Skin of body (tissue), 1 donor: ENCODE measurements at regions not wholly inside any gene's neighbourhood (a gene's known extent, or its start where the extent isn't known, plus 50 kb on each side); places are given as distances from the start of the nearest gene placed in this dataset.
A peak's percentile ranks its signal among the peaks of the same experiment; 100 is the strongest.

Experiments
- DNase-seq: peaks from one replicate; lab custom pipeline; 2025; lab: John Stamatoyannopoulos, UW

DNA sequence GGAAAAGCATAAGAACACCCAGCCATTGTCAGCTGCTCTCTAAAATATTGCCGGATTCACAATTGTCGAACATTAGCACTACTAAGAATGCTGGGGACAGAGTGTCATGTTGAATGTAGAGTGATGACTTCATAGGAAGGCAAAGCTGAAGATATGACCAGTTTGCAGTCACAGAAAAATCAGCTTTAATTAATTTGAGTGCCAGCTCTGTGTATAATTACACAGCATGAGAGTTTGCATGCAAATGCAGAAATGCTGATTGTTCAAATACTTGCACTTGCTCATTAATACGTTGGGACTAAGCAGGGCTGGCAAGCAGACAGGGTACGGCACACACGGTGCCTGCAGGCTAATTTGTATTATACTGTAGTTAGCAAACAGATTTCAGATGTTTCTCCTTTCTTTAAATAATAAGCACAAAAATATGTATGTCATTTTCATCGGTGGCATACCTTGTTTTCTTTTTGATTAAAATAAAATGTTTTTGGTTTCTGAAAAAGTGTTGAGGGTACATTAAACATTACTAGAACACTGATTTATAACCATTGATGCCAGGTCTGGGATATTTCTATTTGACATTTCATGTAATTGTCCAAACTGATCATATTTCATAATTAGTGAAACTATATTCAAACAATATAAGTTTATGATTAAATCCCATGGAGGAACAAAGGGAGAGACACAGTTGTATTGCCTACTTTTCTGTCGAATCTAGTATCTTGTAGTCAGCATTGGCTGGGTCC lies 99.8 kb upstream of the ADGRL2 start:
- peak; percentile 59 for DNase-seq

- no peak for DNase-seq
Observed at GRCh38 chr1:81699234-81699633, 101.5 kb upstream of the ADGRL2 start.

DNA sequence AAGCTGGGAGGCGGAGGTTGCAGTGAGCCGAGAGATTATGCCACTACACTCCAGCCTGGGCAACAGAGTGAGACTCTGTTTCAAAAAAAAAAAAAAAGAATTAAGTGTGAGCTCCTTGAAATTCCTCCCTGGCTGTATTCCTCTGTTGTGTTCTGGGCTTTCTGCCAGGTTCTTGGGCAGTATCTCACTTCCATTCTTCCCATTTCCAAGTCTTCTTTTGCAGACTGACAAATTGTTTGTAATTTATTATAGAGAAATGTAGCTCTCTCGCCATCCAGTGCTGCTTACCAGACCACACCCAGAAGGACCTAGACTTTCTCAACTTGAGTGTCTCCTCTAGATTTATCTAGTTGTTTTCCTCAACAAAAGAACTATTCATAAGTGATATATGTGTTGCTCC lies 105.0 kb upstream of the ADGRL2 start:
- peak; percentile 12 for DNase-seq

GRCh38 chr1:81693316-81693715 lies 107.4 kb upstream of the ADGRL2 start:
- DNase-seq: no peak

DNA sequence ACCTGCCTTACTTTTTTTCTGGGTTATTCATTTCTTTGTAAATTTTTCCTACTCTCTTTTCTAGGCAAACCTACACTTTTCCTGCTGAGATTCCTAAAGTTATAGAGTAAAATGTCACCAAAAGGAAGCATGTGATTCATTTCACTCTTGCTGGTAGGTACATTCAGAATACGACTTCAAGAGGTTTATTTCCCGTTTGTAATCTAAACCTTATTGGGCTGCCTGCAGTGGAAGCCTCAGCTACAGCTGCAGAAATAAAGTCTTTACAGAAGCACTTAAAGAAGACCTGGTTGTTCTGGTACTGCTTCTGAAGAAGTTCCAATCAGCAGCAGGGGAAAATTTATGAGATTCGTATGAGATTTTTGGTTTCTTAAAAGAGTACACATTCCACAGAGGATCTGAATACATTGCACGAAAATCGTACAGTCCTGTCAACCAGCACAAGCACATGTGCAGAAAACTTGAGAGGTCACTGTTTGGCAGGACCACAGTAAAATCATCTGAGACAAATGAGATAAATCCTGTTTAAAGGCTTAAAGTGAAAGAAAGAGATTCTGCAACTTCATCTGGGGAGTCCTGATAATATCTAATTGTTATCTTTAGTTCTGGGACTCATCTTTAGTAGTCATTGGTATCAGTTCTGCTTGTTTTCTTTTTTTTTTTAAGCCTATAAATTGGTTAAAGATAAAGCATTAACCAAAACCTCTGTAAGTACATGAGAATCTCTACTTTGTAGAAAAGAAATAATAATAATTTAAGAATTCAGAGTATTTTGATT lies 109.9 kb upstream of the ADGRL2 start:
- DNase-seq: peak; percentile 8

DNA sequence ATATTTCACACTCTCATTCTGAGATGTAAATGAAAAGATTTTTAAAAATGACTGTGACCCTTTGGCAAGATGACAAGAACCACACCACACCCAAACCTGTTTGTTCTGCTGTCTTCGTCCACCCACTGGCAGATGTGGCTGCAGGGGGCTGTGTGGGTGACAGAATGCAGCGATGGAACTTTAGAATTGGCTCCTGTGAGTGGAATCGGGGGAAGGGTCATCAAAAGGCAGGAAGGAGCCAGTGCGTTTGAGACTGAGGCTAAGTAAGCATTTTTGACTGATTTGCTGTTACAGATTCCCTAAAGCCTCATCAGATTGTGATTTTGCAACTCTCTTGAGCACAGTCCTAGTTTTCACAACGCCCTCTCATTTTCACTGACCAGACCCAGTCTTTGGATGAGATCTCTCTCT lies 111.2 kb upstream of the ADGRL2 start:
- no peak for DNase-seq

DNA sequence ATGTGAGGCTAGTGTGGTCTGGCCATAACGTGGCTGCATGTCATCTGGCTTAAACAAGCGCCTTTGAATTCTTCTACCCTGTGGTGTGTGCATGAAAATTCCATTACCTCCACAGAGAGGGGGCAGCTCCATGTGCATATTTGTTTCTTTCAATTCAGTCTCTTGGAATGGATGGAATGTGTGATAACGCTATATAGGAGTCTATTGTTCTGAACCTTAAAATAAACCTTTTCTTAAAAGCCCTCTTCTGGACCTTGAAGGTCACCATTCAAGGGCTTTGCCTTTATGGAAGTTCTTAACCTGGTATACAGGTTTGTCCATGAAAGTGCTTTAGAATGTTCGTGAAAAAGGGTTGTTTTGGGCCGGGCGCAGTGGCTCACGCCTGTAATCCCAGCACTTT lies 118.2 kb upstream of the ADGRL2 start:
- no peak for DNase-seq

GRCh38 chr1:81681601-81682266 lies 119.0 kb upstream of the ADGRL2 start:
- peak; percentile 80 for DNase-seq

GRCh38 chr1:81681114-81681513 lies 119.6 kb upstream of the ADGRL2 start:
- peak; percentile 64 for DNase-seq

DNA sequence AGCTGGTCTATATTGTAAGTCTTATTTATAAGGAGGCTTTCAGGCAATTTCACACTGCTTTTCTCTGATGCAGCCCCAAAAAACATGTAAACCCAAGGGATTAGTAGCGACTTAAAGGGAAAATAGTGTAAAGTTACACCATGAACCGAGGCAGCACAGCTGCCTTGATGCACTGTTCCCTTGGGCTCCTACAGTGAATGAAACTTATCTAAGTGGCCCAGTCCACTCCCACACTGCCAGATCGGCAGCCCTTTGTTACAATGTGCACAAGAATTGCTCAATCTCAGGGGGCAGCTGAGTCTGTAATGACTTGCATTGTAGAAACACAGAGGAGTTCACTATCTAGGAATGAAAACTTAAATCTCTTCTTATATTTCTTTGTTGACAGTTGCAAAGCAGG lies 120.8 kb upstream of the ADGRL2 start:
- DNase-seq: no peak

- DNase-seq: no peak
Observed at GRCh38 chr1:81678779-81679178, 122.0 kb upstream of the ADGRL2 start.

GRCh38 chr1:81672766-81673165 lies 128.0 kb upstream of the ADGRL2 start:
- DNase-seq: no peak

- DNase-seq: no peak
Observed at GRCh38 chr1:81671038-81671437, 129.7 kb upstream of the ADGRL2 start.

DNA sequence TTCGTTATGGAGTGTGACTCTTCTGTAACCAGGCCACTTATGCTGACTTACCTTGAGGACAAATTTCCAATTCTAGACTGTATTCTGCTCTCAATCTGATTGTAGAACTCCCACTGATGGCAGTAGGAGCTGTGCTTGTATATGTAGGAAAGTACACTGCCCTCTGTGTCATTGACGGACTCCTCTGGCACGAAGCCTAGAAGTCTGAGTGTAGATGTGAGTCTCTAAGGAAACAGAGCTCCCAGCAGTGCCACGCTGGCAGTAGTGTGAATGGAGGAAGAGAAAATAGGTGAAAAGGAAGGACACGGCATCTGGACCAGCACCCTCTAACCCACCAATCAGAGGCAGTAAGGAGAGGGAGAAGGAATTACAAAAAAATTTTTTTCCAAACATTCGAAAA lies 130.4 kb upstream of the ADGRL2 start:
- DNase-seq: peak; percentile 13

DNA sequence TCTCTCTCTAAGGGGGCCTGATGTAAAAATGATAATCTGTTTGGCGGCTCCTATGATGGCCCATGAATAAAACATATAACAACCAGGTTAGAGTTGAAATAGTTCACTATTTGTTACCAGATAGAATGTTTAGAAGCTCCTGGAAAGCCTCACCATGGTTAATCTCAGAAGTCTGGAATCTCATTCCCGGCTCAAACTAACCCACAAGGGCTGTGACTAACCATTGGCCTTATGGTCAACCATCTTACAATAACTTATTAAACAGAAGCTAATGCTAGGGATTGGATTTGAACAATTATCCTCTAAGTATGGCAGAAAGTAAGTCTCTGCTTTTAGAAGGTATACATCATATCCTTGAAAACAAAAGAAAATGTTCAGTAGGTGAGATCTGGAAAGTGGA lies 134.1 kb upstream of the ADGRL2 start:
- no peak for DNase-seq

DNA sequence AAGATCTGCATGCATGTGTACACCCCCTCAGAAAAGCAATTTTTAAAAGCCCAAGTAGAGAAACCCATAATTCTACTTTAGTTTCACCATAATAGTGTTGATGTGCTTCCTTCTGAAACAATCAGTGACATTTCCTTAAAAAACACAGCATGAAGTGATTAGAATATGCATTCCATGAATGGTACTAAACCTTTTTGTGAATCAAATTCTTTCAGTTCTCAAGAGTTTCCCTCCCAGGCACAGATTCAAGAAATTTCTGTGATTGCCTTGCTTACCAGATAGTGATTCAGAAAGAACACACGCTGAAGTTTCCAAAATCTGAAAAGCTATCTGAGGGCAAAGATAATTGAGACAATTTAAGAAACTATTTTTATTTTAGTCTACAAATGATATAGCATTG lies 136.4 kb upstream of the ADGRL2 start:
- DNase-seq: peak; percentile 2

- DNase-seq: no peak
Observed at GRCh38 chr1:81662913-81663526, 137.7 kb upstream of the ADGRL2 start.

DNA sequence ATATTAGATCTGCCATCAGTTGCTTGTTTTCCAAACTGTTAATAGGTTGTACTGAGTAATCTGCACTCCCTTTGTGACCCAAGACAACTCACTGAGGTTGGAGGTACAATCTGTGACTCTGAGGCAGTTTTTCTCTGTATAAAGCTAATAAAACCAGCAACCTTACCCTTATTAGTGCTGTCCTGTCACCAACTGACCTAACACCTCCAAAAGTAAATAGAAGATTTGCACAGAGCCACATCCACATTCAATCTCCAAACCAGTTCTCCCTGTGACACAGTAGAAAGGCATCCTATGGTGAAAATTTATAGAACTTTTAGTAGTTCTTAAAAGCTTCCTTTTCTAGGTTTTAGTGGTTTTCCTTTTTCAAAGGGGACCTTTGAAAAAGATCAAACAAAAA lies 140.4 kb upstream of the ADGRL2 start:
- no peak for DNase-seq

GRCh38 chr1:81654657-81655056 lies 146.1 kb upstream of the ADGRL2 start:
- DNase-seq: no peak

- no peak for DNase-seq
Observed at GRCh38 chr1:81654147-81654546, 146.6 kb upstream of the ADGRL2 start.

DNA sequence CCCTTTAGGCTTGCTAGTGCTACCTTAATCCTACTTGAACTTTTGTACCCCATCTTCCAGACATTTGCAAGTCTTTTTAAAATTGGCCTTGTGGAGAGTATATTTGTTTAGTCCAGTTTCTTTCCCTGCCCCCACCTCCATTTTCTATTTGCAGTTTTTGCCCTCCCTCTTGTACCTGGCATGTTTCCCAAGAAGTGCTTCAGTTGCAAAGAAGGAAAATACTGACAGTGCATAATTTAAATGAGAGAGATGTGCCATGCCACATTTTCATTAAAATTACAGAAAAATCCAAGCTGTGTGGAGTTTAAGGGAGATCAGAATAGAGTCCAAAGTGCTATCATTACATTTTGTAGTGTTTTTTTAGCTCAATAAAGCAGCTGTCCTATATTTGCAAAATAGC lies 150.0 kb upstream of the ADGRL2 start:
- no peak for DNase-seq

- no peak for DNase-seq
Observed at GRCh38 chr1:81635816-81636215, 164.9 kb upstream of the ADGRL2 start.
